ENCODE measurements at regions not wholly inside any gene's neighbourhood (a gene's known extent, or its start where the extent isn't known, plus 50 kb on each side); places are given as distances from the start of the nearest gene placed in this dataset.

- CTCF ChIA-PET: no interaction called here
- H3K9me3 Mint-ChIP-seq (ENCODE audit: low read depth): no peaks in the 10 kb centered on the region
- no peak for ATAC-seq
- H3K4me1 Mint-ChIP-seq: peaks cover 3% of the 10 kb centered on the region
- no peak overlapping the region for H3K4me3 Mint-ChIP-seq
- H3K27me3 Mint-ChIP-seq: peaks cover 64% of the 10 kb centered on the region
- no peak for DNase-seq
- no peak overlapping the region for H3K27ac Mint-ChIP-seq
- H3K36me3 Mint-ChIP-seq: peaks cover 2% of the 10 kb centered on the region
These were observed 164.3 kb upstream of the SIX2 start for GRCh38 chr2:45173513-45173912.

- Mint-ChIP-seq H3K27me3 (peaks cover 71% of the 10 kb centered on the region), H3K36me3 (peaks cover 2% of the 10 kb centered on the region), H3K27ac (no peak overlapping the region), H3K9me3 (ENCODE audit: low read depth) (no peaks in the 10 kb centered on the region), H3K4me3 (no peak overlapping the region), H3K4me1 (peaks cover 4% of the 10 kb centered on the region)
- CTCF ChIA-PET: no interaction called here
- DNase-seq (no peak), ATAC-seq (no peak)
These were observed 163.6 kb upstream of the SIX2 start for GRCh38 chr2:45172760-45173392.

- DNase-seq (no peak), ATAC-seq (no peak)
- H3K36me3 Mint-ChIP-seq: peaks cover 2% of the 10 kb centered on the region
- no peak overlapping the region for H3K4me3 Mint-ChIP-seq
- CTCF ChIA-PET: no interaction called here
- no peaks in the 10 kb centered on the region for H3K9me3 Mint-ChIP-seq (ENCODE audit: low read depth)
- peaks cover 73% of the 10 kb centered on the region for H3K27me3 Mint-ChIP-seq
- peaks cover 4% of the 10 kb centered on the region for H3K4me1 Mint-ChIP-seq
- H3K27ac Mint-ChIP-seq: no peak overlapping the region
These were observed 162.9 kb upstream of the SIX2 start for GRCh38 chr2:45172142-45172541.

- CTCF ChIA-PET: no interaction called here
- ATAC-seq: no peak
- H3K4me3 Mint-ChIP-seq: no peak overlapping the region
These were observed 161.9 kb upstream of the SIX2 start for GRCh38 chr2:45171136-45171501.

GRCh38 chr2:45170191-45171135, 161.2 kb upstream of the SIX2 start:
- Mint-ChIP-seq H3K27me3 (peaks cover 80% of the 10 kb centered on the region), H3K36me3 (peaks cover 2% of the 10 kb centered on the region), H3K27ac (no peak overlapping the region), H3K9me3 (ENCODE audit: low read depth) (no peaks in the 10 kb centered on the region), H3K4me3 (no peak overlapping the region), H3K4me1 (peaks cover 4% of the 10 kb centered on the region)
- ATAC-seq (no peak), DNase-seq (no peak)
- CTCF ChIA-PET: no interaction called here

More at GRCh38 chr2:45171136-45171501, 161.9 kb upstream of the SIX2 start:
- H3K27me3 Mint-ChIP-seq: peaks cover 77% of the 10 kb centered on the region
- peaks cover 4% of the 10 kb centered on the region for H3K4me1 Mint-ChIP-seq
- no peak for DNase-seq
- H3K9me3 Mint-ChIP-seq (ENCODE audit: low read depth): no peaks in the 10 kb centered on the region
- H3K36me3 Mint-ChIP-seq: peaks cover 2% of the 10 kb centered on the region
- H3K27ac Mint-ChIP-seq: no peak overlapping the region

- ATAC-seq (peak; percentile 47), DNase-seq (no peak)
- Mint-ChIP-seq H3K9me3 (ENCODE audit: low read depth) (no peaks in the 10 kb centered on the region), H3K4me1 (peaks cover 4% of the 10 kb centered on the region), H3K27me3 (peaks cover 82% of the 10 kb centered on the region), H3K4me3 (no peak overlapping the region), H3K27ac (no peak overlapping the region), H3K36me3 (peaks cover 2% of the 10 kb centered on the region)
- CTCF ChIA-PET: no interaction called here
These were observed 160.3 kb upstream of the SIX2 start for GRCh38 chr2:45169339-45170190.

GRCh38 chr2:45168711-45169338, 159.6 kb upstream of the SIX2 start:
- Mint-ChIP-seq H3K27me3 (peaks cover 81% of the 10 kb centered on the region), H3K27ac (peak overlapping the region; percentile 40), H3K36me3 (peaks cover 2% of the 10 kb centered on the region), H3K4me3 (peak overlapping the region; percentile 59), H3K9me3 (ENCODE audit: low read depth) (no peaks in the 10 kb centered on the region), H3K4me1 (peaks cover 4% of the 10 kb centered on the region)
- CTCF ChIA-PET: no interaction called here
- DNase-seq (no peak), ATAC-seq (peak; percentile 16)

GRCh38 chr2:45167920-45168629, 158.8 kb upstream of the SIX2 start:
- Mint-ChIP-seq H3K9me3 (ENCODE audit: low read depth) (no peaks in the 10 kb centered on the region), H3K4me1 (peaks cover 4% of the 10 kb centered on the region), H3K27me3 (peaks cover 75% of the 10 kb centered on the region), H3K4me3 (no peak overlapping the region), H3K36me3 (peaks cover 2% of the 10 kb centered on the region), H3K27ac (no peak overlapping the region)
- CTCF ChIA-PET: no interaction called here
- ATAC-seq: no peak
- no peak for DNase-seq

GRCh38 chr2:45166229-45166890, 157.1 kb upstream of the SIX2 start:
- CTCF ChIA-PET: interaction anchor here (1.1 kb wide), 1 partner anchor 378 kb away, joined by 3 read pairs; no protein-coding TSS in a partner anchor
- peaks cover 4% of the 10 kb centered on the region for H3K4me1 Mint-ChIP-seq

GRCh38 chr2:45162711-45163110, 153.5 kb upstream of the SIX2 start:
- CTCF ChIA-PET: no interaction called here
- no peaks in the 10 kb centered on the region for H3K36me3 Mint-ChIP-seq
- no peak for ATAC-seq
- H3K4me3 Mint-ChIP-seq: no peak overlapping the region
- H3K4me1 Mint-ChIP-seq: no peaks in the 10 kb centered on the region
- no peak for DNase-seq
- no peaks in the 10 kb centered on the region for H3K9me3 Mint-ChIP-seq (ENCODE audit: low read depth)
- no peak overlapping the region for H3K27ac Mint-ChIP-seq
- peaks cover 53% of the 10 kb centered on the region for H3K27me3 Mint-ChIP-seq

More at GRCh38 chr2:45166229-45166890, 157.1 kb upstream of the SIX2 start:
- DNase-seq (no peak), ATAC-seq (no peak)
- no peaks in the 10 kb centered on the region for H3K9me3 Mint-ChIP-seq (ENCODE audit: low read depth)
- peaks cover 2% of the 10 kb centered on the region for H3K36me3 Mint-ChIP-seq
- peaks cover 69% of the 10 kb centered on the region for H3K27me3 Mint-ChIP-seq
- no peak overlapping the region for H3K27ac Mint-ChIP-seq
- no peak overlapping the region for H3K4me3 Mint-ChIP-seq

- Mint-ChIP-seq H3K36me3 (no peaks in the 10 kb centered on the region), H3K9me3 (ENCODE audit: low read depth) (no peaks in the 10 kb centered on the region), H3K27me3 (peaks cover 26% of the 10 kb centered on the region), H3K27ac (no peak overlapping the region), H3K4me1 (no peaks in the 10 kb centered on the region), H3K4me3 (no peak overlapping the region)
- CTCF ChIA-PET: interaction anchor here (0.6 kb wide), 1 partner anchor 9 kb away, joined by 3 read pairs; no protein-coding TSS in a partner anchor
- ATAC-seq (no peak), DNase-seq (no peak)
These were observed 147.4 kb upstream of the SIX2 start for GRCh38 chr2:45156605-45157004.

- Mint-ChIP-seq H3K4me3 (no peak overlapping the region), H3K27me3 (peaks cover 32% of the 10 kb centered on the region), H3K27ac (no peak overlapping the region), H3K4me1 (no peaks in the 10 kb centered on the region), H3K9me3 (ENCODE audit: low read depth) (no peaks in the 10 kb centered on the region), H3K36me3 (no peaks in the 10 kb centered on the region)
- DNase-seq (no peak), ATAC-seq (no peak)
- CTCF ChIA-PET: no interaction called here
These were observed 145.4 kb upstream of the SIX2 start for GRCh38 chr2:45154606-45155155.

Data from activated CD8-positive, alpha-beta memory T cell treated with anti-CD3 and anti-CD28 coated beads, Interleukin-2, amount 10 ng/mL, durations not matched to agents 7 days and 5 days (primary cell).